SK-N-SH treated with all-trans-retinoic acid at 6 μM for 48 hours (cell line): ENCODE measurements at regions not wholly inside any gene's neighbourhood (a gene's known extent, or its start where the extent isn't known, plus 50 kb on each side); places are given as distances from the start of the nearest gene placed in this dataset.

ENCODE experiments used
- ATAC-seq: fragments of 200-7000 bp; cut with Tn5 transposase; 3 replicates; pipeline ENCODE4 v1.9.1; 2020; ENCODE audit warnings: mild to moderate bottlenecking, moderate library complexity
- ARNTL ChIP-seq: fragments of 450-650 bp; formaldehyde crosslinking; IDR thresholded peaks from 2 replicates; pipeline ENCODE4 v1.5.0; 2020; ENCODE audit warnings: low read depth, mild to moderate bottlenecking, moderate library complexity, borderline replicate concordance
- CREB5 ChIP-seq: fragments of 250-450 bp; sonication (Bioruptor Pico); IDR thresholded peaks from 2 replicates; pipeline ENCODE4 v1.5.1; 2020; ENCODE audit warnings: low read depth, mild to moderate bottlenecking, moderate library complexity
- CSDC2 ChIP-seq: fragments of 250-450 bp; sonication (Bioruptor Pico); IDR thresholded peaks from 2 replicates; pipeline ENCODE4 v1.5.0; 2020; ENCODE audit warnings: mild to moderate bottlenecking, moderate library complexity
- CSRNP3 ChIP-seq: fragments of 250-450 bp; sonication (Bioruptor Pico); IDR thresholded peaks from 2 replicates; pipeline ENCODE4 v1.5.1; 2021; ENCODE audit warnings: mild to moderate bottlenecking, moderate library complexity
- ESRRG ChIP-seq: fragments of 250-450 bp; sonication (Bioruptor Pico); IDR thresholded peaks from 2 replicates; pipeline ENCODE4 v1.6.1; 2021; ENCODE audit warnings: mild to moderate bottlenecking
- GLIS3 ChIP-seq: fragments of 250-450 bp; sonication (Bioruptor Pico); IDR thresholded peaks from 2 replicates; pipeline ENCODE4 v1.5.0; 2020; ENCODE audit warnings: mild to moderate bottlenecking, moderate library complexity
- OSR1 ChIP-seq: fragments of 250-450 bp; sonication (Bioruptor Pico); IDR thresholded peaks from 2 replicates; pipeline ENCODE4 v1.8.0; 2022; ENCODE audit warnings: moderate library complexity, mild to moderate bottlenecking, inconsistent platforms
- PATZ1 ChIP-seq: fragments of 250-450 bp; sonication (Bioruptor Pico); IDR thresholded peaks from 2 replicates; pipeline ENCODE4 v1.8.0; 2020; ENCODE audit warnings: mild to moderate bottlenecking, moderate library complexity, borderline replicate concordance
- POU6F1 ChIP-seq: fragments of 250-450 bp; sonication (Bioruptor Pico); IDR thresholded peaks from 2 replicates; pipeline ENCODE4 v1.8.0; 2021; ENCODE audit warnings: low read depth, mild to moderate bottlenecking, moderate library complexity, borderline replicate concordance
- RARB ChIP-seq: fragments of 250-450 bp; sonication (Bioruptor Pico); IDR thresholded peaks from 2 replicates; pipeline ENCODE4 v1.8.0; 2021; ENCODE audit warnings: mild to moderate bottlenecking, moderate library complexity
- TOX ChIP-seq: fragments of 250-450 bp; sonication (Bioruptor Pico); IDR thresholded peaks from 2 replicates; pipeline ENCODE4 v1.8.0; 2021; ENCODE audit warnings: mild to moderate bottlenecking, moderate library complexity, borderline replicate concordance
- TSHZ2 ChIP-seq: fragments of 250-450 bp; sonication (Bioruptor Pico); IDR thresholded peaks from 2 replicates; pipeline ENCODE4 v1.5.0; 2020; ENCODE audit warnings: mild to moderate bottlenecking, moderate library complexity
- ZC3H10 ChIP-seq: fragments of 250-450 bp; sonication (Bioruptor Pico); IDR thresholded peaks from 2 replicates; pipeline ENCODE4 v1.5.1; 2021; ENCODE audit warnings: mild to moderate bottlenecking, moderate library complexity
- ZFP30 ChIP-seq: fragments of 450-650 bp; formaldehyde crosslinking; IDR thresholded peaks from 2 replicates; pipeline ENCODE4 v1.5.0; 2022; ENCODE audit warnings: mild to moderate bottlenecking, moderate library complexity

- TF ChIP-seq ARNTL (CRISPR knock-in tag) (no peak), TOX (CRISPR knock-in tag) (no peak), GLIS3 (CRISPR knock-in tag) (no peak), ZFP30 (CRISPR knock-in tag) (no peak), RARB (CRISPR knock-in tag) (no peak), ESRRG (no peak), POU6F1 (CRISPR knock-in tag) (no peak), CSDC2 (CRISPR knock-in tag) (no peak), CREB5 (no peak), OSR1 (CRISPR knock-in tag) (no peak), CSRNP3 (CRISPR knock-in tag) (no peak), TSHZ2 (CRISPR knock-in tag) (no peak), PATZ1 (CRISPR knock-in tag) (no peak), ZC3H10 (CRISPR knock-in tag) (no peak)
- ATAC-seq: no peak
Measured at GRCh38 chr1:5746611-5747425, 245.4 kb downstream of the NPHP4 start.

GRCh38 chr1:5745800-5746610 lies 246.2 kb downstream of the NPHP4 start:
- ATAC-seq: peak; percentile 65; the same call in 2 of the 3 replicates

More at GRCh38 chr1:5745800-5746610, 246.2 kb downstream of the NPHP4 start:
- TF ChIP-seq CREB5: no peak
